Effector memory CD8-positive, alpha-beta T cell (primary cell): ENCODE measurements at regions not wholly inside any gene's neighbourhood (a gene's known extent, or its start where the extent isn't known, plus 50 kb on each side); places are given as distances from the start of the nearest gene placed in this dataset.

Source experiments
- ATAC-seq: fragments of 150-1000 bp; cut with Tn5 transposase; replicated peaks from 2 replicates; pipeline ENCODE4 v1.10.0; 2021; ENCODE audit warnings: mild to moderate bottlenecking, moderate library complexity
- DNase-seq, 3 experiments: peaks; one replicate each; pipeline ENCODE4 v3.0.0; 2021
- H3K27ac Mint-ChIP-seq, 2 donors: one replicate each; pipeline ENCODE4 v1.8.0; 2022; ENCODE audit warnings: mild to moderate bottlenecking in 2 of 2, mixed read lengths in 2 of 2, moderate library complexity in 2 of 2
- H3K27me3 Mint-ChIP-seq, 2 donors: one replicate each; pipeline ENCODE4 v1.8.0; 2022; ENCODE audit warnings: mixed read lengths in 2 of 2
- H3K36me3 Mint-ChIP-seq: one replicate; pipeline ENCODE4 v1.8.0; 2022; ENCODE audit warnings: mild to moderate bottlenecking, moderate library complexity, mixed read lengths; ENCODE audit not compliant: insufficient read depth
- H3K4me1 Mint-ChIP-seq, 2 donors: one replicate each; pipeline ENCODE4 v1.8.0; 2022; ENCODE audit warnings: low read depth in 2 of 2, mixed read lengths in 2 of 2
- H3K4me3 Mint-ChIP-seq, 2 donors: one replicate each; pipeline ENCODE4 v1.8.0; 2022; ENCODE audit warnings: mild to moderate bottlenecking in 2 of 2, mixed read lengths in 2 of 2, moderate library complexity in 2 of 2
- H3K9me3 Mint-ChIP-seq, 2 donors: one replicate each; pipeline ENCODE4 v1.8.0; 2022; ENCODE audit warnings: mixed read lengths in 2 of 2

DNA sequence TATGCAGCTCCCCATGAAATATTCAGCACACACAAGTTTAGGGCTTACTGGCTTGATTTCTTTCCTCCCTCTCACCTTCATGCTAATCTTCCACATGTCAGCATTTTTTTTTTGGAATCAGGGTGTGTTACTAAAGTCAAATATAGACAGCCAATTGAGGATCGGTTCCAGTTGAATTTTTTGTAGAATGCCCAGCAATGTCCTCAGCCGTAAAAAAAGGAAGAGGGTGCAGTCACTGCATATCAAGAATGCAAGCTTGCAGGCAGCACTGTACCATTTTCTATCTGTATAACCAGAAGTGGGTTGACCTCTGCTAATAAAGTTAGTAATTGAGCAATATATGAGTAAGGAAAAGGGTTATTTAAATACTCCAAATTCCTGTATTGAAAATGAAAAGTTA, 51.4 kb upstream of the CHMP2B start:
- no peak overlapping the region for H3K27ac Mint-ChIP-seq
- no peaks in the 10 kb centered on the region for H3K36me3 Mint-ChIP-seq
- H3K27me3 Mint-ChIP-seq: peaks cover 0 to 6% of the 10 kb centered on the region in 2 donors
- ATAC-seq: no peak
- H3K9me3 Mint-ChIP-seq: no peaks in the 10 kb centered on the region
- H3K4me1 Mint-ChIP-seq: no peaks in the 10 kb centered on the region
- no peak for DNase-seq
- H3K4me3 Mint-ChIP-seq: no peak overlapping the region

DNA sequence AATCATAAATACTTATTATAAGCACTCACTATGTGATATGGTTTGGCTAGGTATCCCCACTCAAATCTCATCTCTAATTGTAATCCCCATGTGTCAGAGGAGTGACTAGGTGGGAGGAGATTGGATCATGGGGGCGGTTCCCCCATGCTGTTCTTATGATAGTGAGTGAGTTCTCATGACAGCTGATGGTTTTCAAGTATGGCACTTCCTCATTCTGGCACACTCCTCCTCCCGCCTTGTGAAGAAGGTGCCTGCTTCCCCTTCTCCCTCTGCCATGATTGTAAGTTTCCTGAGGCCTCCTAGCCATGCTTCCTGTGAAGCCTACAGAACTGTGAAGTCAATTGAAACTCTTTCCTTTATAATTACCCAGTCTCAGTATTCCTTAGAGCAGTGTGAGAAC, 53.3 kb upstream of the CHMP2B start:
- ATAC-seq: no peak
- no peak for DNase-seq

DNA sequence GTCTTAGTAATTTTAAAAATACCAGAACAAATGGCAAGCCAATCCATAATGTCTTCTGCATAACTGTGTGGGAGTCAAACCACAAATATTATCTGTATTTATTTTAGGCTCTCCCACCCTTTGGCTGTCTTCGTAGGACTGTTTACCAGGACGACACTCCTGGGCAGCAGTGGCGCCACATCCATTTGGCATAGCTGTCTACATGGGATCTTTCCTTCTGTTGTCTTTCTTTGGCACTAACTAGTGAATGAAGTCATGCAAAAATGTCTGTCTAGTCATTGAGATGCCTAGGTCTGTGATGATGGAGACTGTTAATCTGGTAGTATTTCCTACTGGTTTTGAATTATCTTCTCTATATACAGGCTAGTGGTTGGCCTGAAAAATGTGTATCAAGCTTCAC, 54.0 kb upstream of the CHMP2B start:
- no peak overlapping the region for H3K27ac Mint-ChIP-seq
- ATAC-seq (no peak), DNase-seq (no peak)
- no peaks in the 10 kb centered on the region for H3K36me3 Mint-ChIP-seq
- no peak overlapping the region for H3K4me3 Mint-ChIP-seq
- no peaks in the 10 kb centered on the region for H3K9me3 Mint-ChIP-seq
- no peaks in the 10 kb centered on the region for H3K4me1 Mint-ChIP-seq
- peaks cover 4 to 6% of the 10 kb centered on the region in 2 donors for H3K27me3 Mint-ChIP-seq

More for the DNA sequence above, 53.3 kb upstream of the CHMP2B start:
- Mint-ChIP-seq H3K4me1 (no peaks in the 10 kb centered on the region), H3K4me3 (no peak overlapping the region), H3K27me3 (peaks cover 0 to 6% of the 10 kb centered on the region in 2 donors), H3K36me3 (no peaks in the 10 kb centered on the region), H3K27ac (no peak overlapping the region), H3K9me3 (no peaks in the 10 kb centered on the region)

DNA sequence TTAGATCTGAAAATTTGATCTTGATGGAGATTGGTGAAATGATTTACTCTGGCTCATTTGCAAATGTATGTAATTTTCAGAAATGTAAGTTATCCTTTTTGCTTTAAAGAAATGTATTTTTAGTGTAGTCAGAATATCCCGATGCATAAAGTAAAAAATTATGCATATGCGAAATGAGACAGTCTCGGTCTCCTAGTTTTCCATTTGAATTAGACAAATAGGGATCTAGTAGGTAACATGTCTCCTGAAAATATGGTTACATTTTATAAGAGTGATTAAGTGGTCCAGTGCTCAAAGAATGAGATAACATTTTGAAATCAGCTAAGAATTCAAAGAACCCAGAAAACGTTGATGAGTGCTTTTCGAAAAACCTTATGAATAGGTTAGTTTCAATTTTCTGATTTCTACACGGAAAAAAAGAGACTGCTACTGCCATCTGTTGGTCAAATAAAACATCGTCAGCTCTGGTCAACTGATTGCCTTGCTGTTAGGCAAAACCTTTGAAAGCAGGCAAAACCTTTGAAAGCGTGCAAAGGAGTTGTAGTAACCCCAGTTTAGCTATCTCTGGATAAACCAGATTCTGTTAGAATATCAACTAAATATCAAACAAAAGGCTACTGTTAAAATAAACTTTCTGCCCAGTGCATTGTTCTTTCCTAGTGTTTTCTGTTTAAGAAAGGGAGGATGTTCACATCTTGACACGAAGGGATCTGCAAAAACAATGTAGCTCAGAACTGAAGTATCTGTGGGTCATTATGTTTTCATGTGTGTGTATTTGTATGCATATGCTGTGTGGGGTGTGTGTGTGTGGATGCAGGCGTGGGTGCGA, 59.3 kb upstream of the CHMP2B start:
- Mint-ChIP-seq H3K36me3 (no peaks in the 10 kb centered on the region), H3K4me1 (no peaks in the 10 kb centered on the region), H3K9me3 (no peaks in the 10 kb centered on the region), H3K27me3 (peaks cover 0 to 11% of the 10 kb centered on the region in 2 donors), H3K4me3 (no peak overlapping the region), H3K27ac (no peak overlapping the region)
- peak; percentile 48 for ATAC-seq
- peak in 2 of 3 experiments; percentile 18 to 24 for DNase-seq

DNA sequence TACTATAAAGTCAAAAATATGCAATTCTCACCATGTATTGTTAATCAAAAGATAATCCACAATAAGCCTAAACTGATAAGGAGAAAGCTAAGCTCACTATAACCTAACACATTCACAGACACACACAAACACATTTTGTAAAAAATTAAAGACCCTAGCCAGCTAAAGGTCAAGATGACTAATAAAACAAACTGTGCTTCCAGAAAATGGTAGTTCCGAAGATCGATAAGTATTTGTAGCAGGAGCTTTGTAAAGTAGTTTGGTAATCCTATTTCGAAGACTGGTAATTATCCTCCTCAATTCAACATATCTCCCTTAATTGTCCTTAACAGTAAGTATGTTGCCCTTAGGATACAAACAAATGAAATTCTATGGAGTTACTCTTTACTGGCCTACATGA, 62.9 kb upstream of the CHMP2B start:
- no peak overlapping the region for H3K4me3 Mint-ChIP-seq
- no peaks in the 10 kb centered on the region for H3K4me1 Mint-ChIP-seq
- H3K27ac Mint-ChIP-seq: no peak overlapping the region
- DNase-seq (no peak), ATAC-seq (no peak)
- no peaks in the 10 kb centered on the region for H3K9me3 Mint-ChIP-seq
- H3K36me3 Mint-ChIP-seq: no peaks in the 10 kb centered on the region
- H3K27me3 Mint-ChIP-seq: peaks cover 0 to 11% of the 10 kb centered on the region in 2 donors

DNA sequence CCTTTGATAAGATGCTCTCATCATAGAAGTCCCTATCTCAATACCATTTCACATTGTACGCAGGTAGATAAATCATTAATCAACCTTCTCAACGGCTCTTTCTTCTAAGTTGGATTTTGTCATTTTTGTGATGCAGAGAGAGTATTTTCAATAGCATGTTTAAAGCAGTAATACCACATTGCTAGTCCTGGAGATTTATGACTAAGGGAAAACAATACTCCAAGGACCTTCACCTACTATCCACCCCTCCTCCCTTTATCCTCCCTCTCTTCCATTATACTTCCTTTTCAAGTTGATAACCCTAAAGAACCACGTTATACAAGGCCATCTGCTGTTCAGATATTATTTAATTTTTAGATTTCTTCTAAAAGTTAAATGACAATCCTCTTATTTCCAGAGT, 65.3 kb upstream of the CHMP2B start:
- ATAC-seq (no peak), DNase-seq (no peak)
- H3K27ac Mint-ChIP-seq: no peak overlapping the region
- H3K4me1 Mint-ChIP-seq: no peaks in the 10 kb centered on the region
- peaks cover 0 to 3% of the 10 kb centered on the region in 2 donors for H3K27me3 Mint-ChIP-seq
- H3K9me3 Mint-ChIP-seq: no peaks in the 10 kb centered on the region
- no peak overlapping the region for H3K4me3 Mint-ChIP-seq
- H3K36me3 Mint-ChIP-seq: no peaks in the 10 kb centered on the region

DNA sequence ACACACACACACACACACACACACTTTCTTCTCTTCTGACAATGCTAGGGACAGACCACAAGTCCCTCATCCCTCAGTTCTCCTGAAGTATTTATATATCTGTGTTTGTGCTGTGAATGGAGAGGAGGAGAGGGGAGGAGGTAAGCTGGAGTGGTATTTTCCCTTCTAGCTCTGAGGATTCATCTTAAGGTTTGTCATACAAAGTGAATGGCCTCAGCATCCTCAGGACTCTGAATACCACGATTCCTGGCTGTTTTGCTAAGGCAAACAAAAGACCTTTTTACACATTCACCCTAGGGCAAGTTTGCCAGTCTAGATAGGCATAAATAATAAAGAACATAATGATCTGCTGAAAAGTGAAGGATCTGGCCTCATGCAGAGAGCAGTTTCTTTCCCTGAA, 65.7 kb upstream of the CHMP2B start:
- Mint-ChIP-seq H3K4me3 (no peak overlapping the region), H3K27ac (no peak overlapping the region), H3K9me3 (no peaks in the 10 kb centered on the region), H3K4me1 (no peaks in the 10 kb centered on the region), H3K36me3 (no peaks in the 10 kb centered on the region), H3K27me3 (no peaks in the 10 kb centered on the region)
- DNase-seq (no peak), ATAC-seq (no peak)

DNA sequence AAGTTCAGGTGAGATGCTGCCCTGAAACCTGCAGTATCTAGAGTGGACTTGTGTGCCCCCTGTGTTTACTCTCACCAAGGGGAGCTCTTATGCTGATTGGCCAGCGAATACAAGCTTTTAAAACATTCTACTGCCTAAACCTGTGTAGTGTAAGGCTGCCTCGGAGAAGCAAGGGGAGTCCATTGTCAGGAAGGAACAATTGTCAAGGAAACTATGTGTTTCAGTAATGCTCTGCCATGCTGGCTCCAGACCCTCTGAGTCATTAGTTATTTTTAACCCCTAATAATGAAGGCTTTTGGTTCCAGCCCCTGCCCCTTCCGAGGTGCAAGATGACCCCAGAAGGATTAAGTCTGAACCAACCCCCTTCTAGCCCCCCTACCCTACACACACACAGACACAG, 66.1 kb upstream of the CHMP2B start:
- H3K27ac Mint-ChIP-seq: no peak overlapping the region
- DNase-seq: no peak
- no peaks in the 10 kb centered on the region for H3K9me3 Mint-ChIP-seq
- no peak overlapping the region for H3K4me3 Mint-ChIP-seq
- H3K36me3 Mint-ChIP-seq: no peaks in the 10 kb centered on the region
- no peak for ATAC-seq
- H3K27me3 Mint-ChIP-seq: no peaks in the 10 kb centered on the region
- no peaks in the 10 kb centered on the region for H3K4me1 Mint-ChIP-seq

DNA sequence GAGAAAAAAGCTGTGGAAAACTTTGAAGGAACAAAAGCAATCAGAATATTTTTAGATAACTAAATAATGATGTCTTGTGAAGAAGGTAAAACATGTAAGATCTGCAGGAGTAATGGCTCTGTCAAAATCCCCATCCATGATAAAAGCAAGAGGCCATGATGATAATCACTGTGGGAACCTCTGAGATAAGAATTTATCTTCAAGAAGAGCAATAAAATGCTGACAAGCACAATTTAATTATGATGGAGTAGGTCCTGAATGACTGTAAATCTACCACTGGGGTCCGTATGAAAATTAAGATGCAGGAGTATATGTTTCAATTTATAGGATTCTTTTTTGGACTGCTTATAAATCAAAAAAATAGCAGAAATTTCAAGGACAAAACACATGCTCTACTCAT, 68.3 kb upstream of the CHMP2B start:
- ATAC-seq (no peak), DNase-seq (no peak)
- no peaks in the 10 kb centered on the region for H3K9me3 Mint-ChIP-seq
- no peak overlapping the region for H3K27ac Mint-ChIP-seq
- no peaks in the 10 kb centered on the region for H3K27me3 Mint-ChIP-seq
- no peak overlapping the region for H3K4me3 Mint-ChIP-seq
- no peaks in the 10 kb centered on the region for H3K4me1 Mint-ChIP-seq
- no peaks in the 10 kb centered on the region for H3K36me3 Mint-ChIP-seq

DNA sequence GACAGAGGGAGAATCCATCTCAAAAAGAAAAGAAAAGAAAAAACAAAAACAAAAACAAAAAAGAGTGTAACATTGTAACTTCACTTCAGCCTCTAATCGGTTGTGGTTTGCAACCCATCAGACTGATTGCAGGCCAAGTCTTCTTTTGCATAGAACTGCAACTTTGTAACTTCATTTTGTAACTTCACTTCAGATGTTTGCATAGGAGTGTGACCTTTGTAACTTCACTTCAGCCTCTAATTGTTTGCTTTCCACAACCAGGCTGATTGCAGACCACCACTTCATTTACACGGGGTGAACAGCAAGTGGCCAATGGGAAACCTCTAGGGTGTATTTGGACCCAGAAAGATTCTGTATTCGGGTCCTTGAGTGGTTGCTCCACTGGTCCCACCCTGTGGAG, 79.1 kb upstream of the CHMP2B start:
- no peak for DNase-seq
- H3K27ac Mint-ChIP-seq: no peak overlapping the region
- no peaks in the 10 kb centered on the region for H3K4me1 Mint-ChIP-seq
- ATAC-seq: no peak
- peaks cover 2 to 7% of the 10 kb centered on the region in 2 donors for H3K9me3 Mint-ChIP-seq
- no peaks in the 10 kb centered on the region for H3K36me3 Mint-ChIP-seq
- H3K27me3 Mint-ChIP-seq: no peaks in the 10 kb centered on the region
- no peak overlapping the region for H3K4me3 Mint-ChIP-seq

DNA sequence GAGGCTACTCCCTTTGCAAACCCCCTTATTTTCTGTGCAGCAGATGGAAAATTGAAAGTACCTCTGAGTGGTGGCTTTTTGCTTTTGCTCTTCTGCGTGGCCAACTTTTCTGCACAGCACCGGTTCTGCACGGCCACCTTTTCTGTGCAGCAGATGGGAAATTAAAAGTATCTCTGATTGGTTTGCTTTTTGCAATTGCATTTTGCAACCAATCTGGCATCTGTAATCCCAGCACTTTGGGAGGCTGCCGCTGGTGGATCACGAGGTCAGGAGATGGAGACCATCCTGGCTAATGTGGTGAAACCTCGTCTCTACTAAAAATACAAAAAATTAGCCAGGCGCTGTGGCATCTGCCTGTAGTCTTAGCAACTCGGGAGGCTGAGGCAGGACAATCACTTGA, 79.5 kb upstream of the CHMP2B start:
- H3K4me1 Mint-ChIP-seq: no peaks in the 10 kb centered on the region
- H3K36me3 Mint-ChIP-seq: no peaks in the 10 kb centered on the region
- H3K27ac Mint-ChIP-seq: no peak overlapping the region
- ATAC-seq (no peak), DNase-seq (no peak)
- no peak overlapping the region for H3K4me3 Mint-ChIP-seq
- H3K27me3 Mint-ChIP-seq: no peaks in the 10 kb centered on the region
- peaks cover 2 to 7% of the 10 kb centered on the region in 2 donors for H3K9me3 Mint-ChIP-seq

DNA sequence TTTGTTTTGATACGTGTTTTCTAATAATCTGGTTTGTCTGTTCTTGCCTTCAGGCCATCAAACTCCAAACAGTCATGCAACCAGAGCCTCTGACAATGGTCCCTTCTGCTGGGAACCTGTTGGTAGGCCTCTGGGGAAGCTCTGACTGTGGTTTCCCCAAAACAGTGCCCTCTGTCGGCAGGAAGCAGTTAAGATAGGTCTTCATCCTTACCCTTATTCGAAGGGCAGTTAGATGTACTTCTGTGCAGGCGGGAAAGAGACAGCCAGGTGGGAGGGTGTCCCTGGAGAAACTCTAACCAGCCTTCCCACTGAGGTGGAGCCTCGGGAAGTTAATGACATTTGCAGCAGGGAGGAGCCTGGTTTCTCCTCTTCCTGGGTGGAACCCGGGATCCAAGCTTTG, 81.6 kb upstream of the CHMP2B start:
- Mint-ChIP-seq H3K36me3 (no peaks in the 10 kb centered on the region), H3K9me3 (peaks cover 7% of the 10 kb centered on the region in 2 donors), H3K4me1 (no peaks in the 10 kb centered on the region), H3K4me3 (no peak overlapping the region), H3K27ac (no peak overlapping the region), H3K27me3 (no peaks in the 10 kb centered on the region)
- ATAC-seq (no peak), DNase-seq (no peak)

DNA sequence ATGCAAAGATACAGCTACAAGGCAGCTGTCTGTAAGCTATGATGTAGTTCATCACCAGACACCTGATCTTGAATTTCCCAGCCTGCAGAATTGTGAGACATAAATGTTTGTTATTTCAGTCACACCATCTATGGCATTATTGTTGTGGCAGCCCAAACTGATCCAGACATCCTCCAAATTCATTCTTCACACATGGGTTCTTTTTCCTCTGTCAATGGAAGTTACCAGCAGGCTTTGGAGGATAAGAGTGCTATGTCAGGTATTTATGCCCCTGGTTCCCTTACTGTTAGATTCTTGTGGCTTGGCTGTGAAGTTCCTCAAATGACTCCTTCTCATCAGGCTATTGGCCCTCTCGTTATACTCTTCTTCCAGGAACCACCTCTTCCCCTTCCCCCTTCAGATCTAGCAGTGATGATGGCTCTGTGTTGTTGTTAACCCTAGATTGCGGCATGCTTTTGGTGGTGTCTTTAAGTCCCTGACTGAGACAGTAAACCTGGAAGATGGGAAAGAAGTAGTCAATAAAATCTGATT, 91.0 kb upstream of the CHMP2B start:
- H3K9me3 Mint-ChIP-seq: peaks cover 0 to 2% of the 10 kb centered on the region in 2 donors
- H3K36me3 Mint-ChIP-seq: no peaks in the 10 kb centered on the region
- no peaks in the 10 kb centered on the region for H3K27me3 Mint-ChIP-seq
- no peaks in the 10 kb centered on the region for H3K4me1 Mint-ChIP-seq
- no peak for DNase-seq
- H3K4me3 Mint-ChIP-seq: no peak overlapping the region
- no peak for ATAC-seq
- H3K27ac Mint-ChIP-seq: no peak overlapping the region

DNA sequence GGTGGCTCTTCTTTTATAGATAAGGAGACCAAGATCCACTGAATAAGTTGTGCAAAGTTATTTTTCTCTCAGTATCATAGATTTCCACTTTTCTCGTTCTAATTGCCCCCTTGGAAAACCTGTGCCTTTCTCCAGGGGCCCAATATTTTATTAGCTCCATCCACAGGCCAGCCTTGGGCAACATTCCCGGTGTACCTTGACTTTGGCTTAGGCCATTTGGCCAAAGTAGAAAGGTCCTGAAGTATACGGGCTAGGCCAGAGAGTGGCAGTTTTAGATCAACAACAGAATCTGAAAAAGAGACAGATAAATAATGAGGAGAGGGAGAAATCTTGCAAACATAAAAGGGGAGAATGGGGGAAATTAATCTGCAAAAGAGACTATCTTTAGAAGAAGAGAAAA, 91.7 kb upstream of the CHMP2B start:
- ATAC-seq (no peak), DNase-seq (no peak)
- no peaks in the 10 kb centered on the region for H3K36me3 Mint-ChIP-seq
- H3K27me3 Mint-ChIP-seq: no peaks in the 10 kb centered on the region
- peaks cover 0 to 2% of the 10 kb centered on the region in 2 donors for H3K9me3 Mint-ChIP-seq
- no peak overlapping the region for H3K27ac Mint-ChIP-seq
- no peak overlapping the region for H3K4me3 Mint-ChIP-seq
- H3K4me1 Mint-ChIP-seq: no peaks in the 10 kb centered on the region
